Mucosa of rectum (tissue), 2 donors: ENCODE measurements at regions not wholly inside any gene's neighbourhood (a gene's known extent, or its start where the extent isn't known, plus 50 kb on each side); places are given as distances from the start of the nearest gene placed in this dataset.

Experiments
- H3K27ac ChIP-seq, 2 donors: one replicate each; pipeline ENCODE4 v1.7.0; 2013; ENCODE audit warnings: inconsistent platforms in 2 of 2, low read depth in 2 of 2, low read length in 2 of 2
- H3K27me3 ChIP-seq, 2 donors: one replicate each; pipeline ENCODE4 v1.7.0; 2013; ENCODE audit warnings: low read length in 2 of 2; ENCODE audit not compliant: control insufficient read depth in 2 of 2, insufficient read depth in 2 of 2
- H3K36me3 ChIP-seq, 2 donors: one replicate each; pipeline ENCODE4 v1.7.0; 2013; ENCODE audit warnings: low read length in 2 of 2; ENCODE audit not compliant: control insufficient read depth in 2 of 2, insufficient read depth in 2 of 2
- H3K4me1 ChIP-seq, 2 donors: one replicate each; pipeline ENCODE4 v1.7.0; 2013; ENCODE audit warnings: low read length in 2 of 2, mild to moderate bottlenecking in 1 of 2; ENCODE audit not compliant: control insufficient read depth in 2 of 2, insufficient read depth in 2 of 2
- H3K4me3 ChIP-seq, 2 donors: one replicate each; pipeline ENCODE4 v1.7.0; 2013; ENCODE audit warnings: low read length in 2 of 2
- H3K9ac ChIP-seq, 2 donors: one replicate each; pipeline ENCODE4 v1.7.0; 2013; ENCODE audit warnings: low read length in 2 of 2, low read depth in 1 of 2, mild to moderate bottlenecking in 1 of 2
- H3K9me3 ChIP-seq, 2 donors: one replicate each; pipeline ENCODE4 v1.7.0; 2013; ENCODE audit warnings: low read length in 2 of 2; ENCODE audit not compliant: control insufficient read depth in 2 of 2
- donor health status: healthy.
- donor health status: Normal muscosa, but diverticular disease.

GRCh38 chr13:88628882-88629281 lies 957.7 kb downstream of the SLITRK5 start:
- Histone ChIP-seq H3K9me3 (no peaks in the 10 kb centered on the region), H3K27me3 (no peaks in the 10 kb centered on the region)

GRCh38 chr13:88637935-88638334 lies 966.8 kb downstream of the SLITRK5 start:
- no peak overlapping the region for H3K27ac ChIP-seq
- no peak overlapping the region for H3K9ac ChIP-seq
- no peak overlapping the region for H3K4me3 ChIP-seq
- no peaks in the 10 kb centered on the region for H3K4me1 ChIP-seq
- H3K27me3 ChIP-seq: no peaks in the 10 kb centered on the region
- H3K36me3 ChIP-seq: no peaks in the 10 kb centered on the region
- no peaks in the 10 kb centered on the region for H3K9me3 ChIP-seq

More at GRCh38 chr13:88628882-88629281, 957.7 kb downstream of the SLITRK5 start:
- Histone ChIP-seq H3K4me3 (no peak overlapping the region), H3K36me3 (no peaks in the 10 kb centered on the region), H3K27ac (no peak overlapping the region), H3K4me1 (no peaks in the 10 kb centered on the region), H3K9ac (no peak overlapping the region)

- no peak overlapping the region for H3K4me3 ChIP-seq
- H3K4me1 ChIP-seq: no peaks in the 10 kb centered on the region
- no peak overlapping the region for H3K9ac ChIP-seq
- H3K27ac ChIP-seq: no peak overlapping the region
- H3K36me3 ChIP-seq: no peaks in the 10 kb centered on the region
- H3K27me3 ChIP-seq: no peaks in the 10 kb centered on the region
- peaks cover 0 to 2% of the 10 kb centered on the region in 2 donors for H3K9me3 ChIP-seq
These were observed 972.1 kb downstream of the SLITRK5 start for GRCh38 chr13:88643233-88643632.

- Histone ChIP-seq H3K4me1 (no peaks in the 10 kb centered on the region), H3K27ac (no peak overlapping the region), H3K4me3 (no peak overlapping the region), H3K9me3 (peaks cover 0 to 1% of the 10 kb centered on the region in 2 donors), H3K27me3 (no peaks in the 10 kb centered on the region), H3K9ac (no peak overlapping the region), H3K36me3 (no peaks in the 10 kb centered on the region)
These were observed 977.6 kb downstream of the SLITRK5 start for GRCh38 chr13:88648598-88649373.

- H3K9me3 ChIP-seq: peaks cover 0 to 1% of the 10 kb centered on the region in 2 donors
- H3K27ac ChIP-seq: no peak overlapping the region
- no peaks in the 10 kb centered on the region for H3K36me3 ChIP-seq
- no peak overlapping the region for H3K4me3 ChIP-seq
- H3K9ac ChIP-seq: no peak overlapping the region
- no peaks in the 10 kb centered on the region for H3K27me3 ChIP-seq
- H3K4me1 ChIP-seq: no peaks in the 10 kb centered on the region
These were observed 978.7 kb downstream of the SLITRK5 start for GRCh38 chr13:88649855-88650254.

- Histone ChIP-seq H3K9ac (no peak overlapping the region), H3K36me3 (no peaks in the 10 kb centered on the region), H3K27me3 (no peaks in the 10 kb centered on the region), H3K4me1 (no peaks in the 10 kb centered on the region), H3K27ac (no peak overlapping the region), H3K9me3 (peaks cover 0 to 1% of the 10 kb centered on the region in 2 donors), H3K4me3 (no peak overlapping the region)
These were observed 980.4 kb downstream of the SLITRK5 start for GRCh38 chr13:88651531-88651930.

GRCh38 chr13:88656751-88657150 lies 985.6 kb downstream of the SLITRK5 start:
- Histone ChIP-seq H3K27me3 (no peaks in the 10 kb centered on the region), H3K36me3 (no peaks in the 10 kb centered on the region), H3K4me1 (no peaks in the 10 kb centered on the region), H3K9ac (no peak overlapping the region), H3K27ac (no peak overlapping the region), H3K9me3 (no peaks in the 10 kb centered on the region), H3K4me3 (no peak overlapping the region)

- no peaks in the 10 kb centered on the region for H3K27me3 ChIP-seq
- no peaks in the 10 kb centered on the region for H3K36me3 ChIP-seq
- no peak overlapping the region for H3K27ac ChIP-seq
- no peak overlapping the region for H3K9ac ChIP-seq
- no peak overlapping the region for H3K4me3 ChIP-seq
- no peaks in the 10 kb centered on the region for H3K4me1 ChIP-seq
- H3K9me3 ChIP-seq: no peaks in the 10 kb centered on the region
These were observed 999.3 kb downstream of the SLITRK5 start for GRCh38 chr13:88670509-88670908.

- Histone ChIP-seq H3K27me3 (no peaks in the 10 kb centered on the region), H3K9ac (no peak overlapping the region), H3K36me3 (no peaks in the 10 kb centered on the region), H3K9me3 (no peaks in the 10 kb centered on the region), H3K27ac (no peak overlapping the region), H3K4me3 (no peak overlapping the region), H3K4me1 (no peaks in the 10 kb centered on the region)
These were observed 1003.7 kb downstream of the SLITRK5 start for GRCh38 chr13:88674841-88675240.

- no peaks in the 10 kb centered on the region for H3K36me3 ChIP-seq
- H3K9ac ChIP-seq: no peak overlapping the region
- no peak overlapping the region for H3K4me3 ChIP-seq
- no peak overlapping the region for H3K27ac ChIP-seq
- H3K4me1 ChIP-seq: no peaks in the 10 kb centered on the region
- no peaks in the 10 kb centered on the region for H3K9me3 ChIP-seq
- no peaks in the 10 kb centered on the region for H3K27me3 ChIP-seq
These were observed 1004.3 kb downstream of the SLITRK5 start for GRCh38 chr13:88675347-88675996.
